OCI-LY3 (cell line): ENCODE measurements at regions not wholly inside any gene's neighbourhood (a gene's known extent, or its start where the extent isn't known, plus 50 kb on each side); places are given as distances from the start of the nearest gene placed in this dataset.
"Not testable (repeated sequence)": the region's sequence is repeated elsewhere in the genome, so short reads cannot be mapped to it uniquely, and the experiment has no call there.

Experiments
- EZH2phosphoT487 ChIP-seq: fragments of 200-600 bp; shearing (Covaris generic); IDR thresholded peaks from 2 replicates; pipeline ENCODE4 v1.6.1; 2018; ENCODE audit warnings: antibody characterized with exemption, mixed run types, low read depth
- TF ChIP-seq, protein P1 (sequence below): fragments of 200-600, 300-600 bp; sonication (generic); IDR thresholded peaks from 2 replicates; pipeline ENCODE4 v1.5.1; 2014; ENCODE audit warnings: antibody characterized with exemption, low read length, low read depth

DNA sequence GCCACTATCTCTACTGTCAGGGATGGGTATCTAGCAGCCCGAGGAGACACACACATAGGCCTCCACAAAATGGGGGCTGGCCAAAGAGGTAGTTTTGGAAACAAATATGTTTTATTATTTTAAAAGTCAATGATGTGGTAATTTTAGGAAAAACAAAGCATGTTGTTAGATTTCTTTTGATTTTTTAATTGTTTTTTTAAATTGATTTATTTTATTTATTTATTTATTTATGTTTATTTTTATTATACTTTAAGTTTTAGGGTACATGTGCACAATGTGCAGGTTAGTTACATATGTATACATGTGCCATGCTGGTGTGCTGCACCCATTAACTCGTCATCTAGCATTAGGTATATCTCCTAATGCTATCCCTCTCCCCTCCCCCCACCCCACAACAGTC is 194.8 kb downstream of the EMP1 start:
- TF ChIP-seq, protein P1, sequence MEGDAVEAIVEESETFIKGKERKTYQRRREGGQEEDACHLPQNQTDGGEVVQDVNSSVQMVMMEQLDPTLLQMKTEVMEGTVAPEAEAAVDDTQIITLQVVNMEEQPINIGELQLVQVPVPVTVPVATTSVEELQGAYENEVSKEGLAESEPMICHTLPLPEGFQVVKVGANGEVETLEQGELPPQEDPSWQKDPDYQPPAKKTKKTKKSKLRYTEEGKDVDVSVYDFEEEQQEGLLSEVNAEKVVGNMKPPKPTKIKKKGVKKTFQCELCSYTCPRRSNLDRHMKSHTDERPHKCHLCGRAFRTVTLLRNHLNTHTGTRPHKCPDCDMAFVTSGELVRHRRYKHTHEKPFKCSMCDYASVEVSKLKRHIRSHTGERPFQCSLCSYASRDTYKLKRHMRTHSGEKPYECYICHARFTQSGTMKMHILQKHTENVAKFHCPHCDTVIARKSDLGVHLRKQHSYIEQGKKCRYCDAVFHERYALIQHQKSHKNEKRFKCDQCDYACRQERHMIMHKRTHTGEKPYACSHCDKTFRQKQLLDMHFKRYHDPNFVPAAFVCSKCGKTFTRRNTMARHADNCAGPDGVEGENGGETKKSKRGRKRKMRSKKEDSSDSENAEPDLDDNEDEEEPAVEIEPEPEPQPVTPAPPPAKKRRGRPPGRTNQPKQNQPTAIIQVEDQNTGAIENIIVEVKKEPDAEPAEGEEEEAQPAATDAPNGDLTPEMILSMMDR: not testable (repeated sequence)
- TF ChIP-seq EZH2phosphoT487: not testable (repeated sequence)
